ENCODE measurements at regions not wholly inside any gene's neighbourhood (a gene's known extent, or its start where the extent isn't known, plus 50 kb on each side); places are given as distances from the start of the nearest gene placed in this dataset.

DNA sequence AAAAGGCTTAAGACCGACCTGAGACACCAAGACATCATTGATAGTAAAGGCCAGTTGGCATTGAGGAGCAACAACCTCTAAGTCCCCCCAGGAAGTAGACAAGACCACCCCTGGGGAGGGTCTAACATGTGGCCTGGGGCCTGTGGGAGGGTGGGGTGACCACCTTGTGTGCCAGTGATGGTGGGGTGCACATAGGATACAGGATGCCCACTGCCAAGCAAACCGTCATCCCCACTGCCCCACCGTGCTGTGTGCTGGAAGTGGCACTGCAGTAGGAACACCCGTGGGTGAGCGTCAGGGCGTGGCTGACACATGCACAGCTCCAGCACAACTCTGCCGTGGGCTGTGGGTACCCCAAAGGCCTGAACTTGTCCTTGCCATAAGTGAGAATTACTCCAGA lies 84.3 kb upstream of the LGALSL start:
- DNase-seq (ENCODE audit: low read depth): no peak

DNA sequence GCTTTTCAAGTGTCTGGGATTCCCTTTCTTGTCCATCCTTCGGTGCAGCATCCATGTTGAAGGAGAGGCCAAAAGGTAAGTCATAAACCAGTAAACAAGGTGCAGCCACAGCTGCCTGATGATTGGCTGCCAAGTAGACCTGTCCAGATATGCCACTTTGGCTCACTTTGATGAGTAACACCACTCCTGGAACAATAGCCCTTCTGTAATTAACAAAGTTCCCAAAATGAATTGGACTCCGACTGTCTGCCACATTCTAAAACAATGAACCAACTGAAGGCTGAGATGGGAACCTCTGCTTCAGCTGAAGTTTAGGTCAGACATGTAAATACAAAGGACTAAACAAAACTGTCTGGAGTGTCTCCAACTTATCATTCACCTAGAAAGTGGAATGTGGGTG lies 82.2 kb upstream of the LGALSL start:
- no peak for DNase-seq (ENCODE audit: low read depth)

DNA sequence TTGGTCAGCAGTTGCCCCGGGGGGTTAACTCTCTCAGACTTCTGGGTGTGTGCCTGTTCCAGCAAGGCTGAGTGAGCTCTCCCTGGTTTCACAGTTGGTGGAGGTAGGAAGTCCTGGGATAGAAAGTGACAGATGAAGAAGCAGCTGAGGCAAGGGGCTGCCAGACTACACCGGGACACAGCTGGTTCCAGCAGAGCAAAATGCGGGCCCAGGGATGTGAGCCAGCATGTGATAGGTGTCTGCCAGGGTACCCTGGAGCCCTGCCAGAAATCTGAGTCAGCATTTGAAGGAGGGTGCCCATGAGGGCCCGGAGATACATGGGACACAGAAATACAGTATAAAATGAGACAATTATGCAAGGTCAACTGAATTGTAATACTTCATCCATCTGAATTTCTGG lies 79.3 kb upstream of the LGALSL start:
- no peak for DNase-seq (ENCODE audit: low read depth)

DNA sequence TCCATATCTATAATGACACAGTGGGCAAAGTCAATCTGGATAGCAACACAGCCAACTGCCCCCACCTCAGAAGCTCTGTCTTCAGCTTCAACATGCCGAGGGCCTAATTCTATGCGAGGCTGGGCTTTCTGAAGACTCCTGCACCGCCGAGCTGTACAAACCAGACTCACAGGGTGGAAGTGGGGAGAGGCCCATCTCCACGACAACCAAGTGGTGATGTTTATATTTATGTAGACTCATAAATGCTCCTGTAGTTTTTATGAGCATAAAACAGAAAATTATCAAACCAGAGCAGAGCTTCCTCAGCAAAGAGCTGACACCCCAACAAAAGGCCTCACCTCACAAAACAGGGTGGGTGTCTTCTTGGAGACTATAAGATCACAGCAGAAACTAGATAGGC lies 77.0 kb upstream of the LGALSL start:
- DNase-seq (ENCODE audit: low read depth): no peak

DNA sequence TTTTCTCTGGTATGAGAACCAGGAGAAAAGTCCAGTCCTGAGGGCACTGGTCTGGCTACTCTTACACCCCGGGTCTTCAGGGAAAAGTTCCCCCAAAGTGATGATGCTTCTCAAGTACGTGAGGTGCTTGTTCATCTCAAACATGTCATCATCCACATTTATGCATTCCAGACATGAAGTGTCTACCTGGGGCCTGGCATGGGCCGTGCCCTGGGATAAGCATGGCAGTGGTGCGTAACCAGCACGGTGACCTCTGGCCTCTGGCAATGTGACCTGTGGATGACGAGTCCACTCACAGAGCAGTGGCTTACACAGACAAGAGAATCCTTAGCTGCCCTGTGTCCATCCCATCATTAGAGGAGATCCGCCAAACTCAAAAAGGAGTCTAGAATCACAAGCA lies 74.8 kb upstream of the LGALSL start:
- no peak for DNase-seq (ENCODE audit: low read depth)

DNA sequence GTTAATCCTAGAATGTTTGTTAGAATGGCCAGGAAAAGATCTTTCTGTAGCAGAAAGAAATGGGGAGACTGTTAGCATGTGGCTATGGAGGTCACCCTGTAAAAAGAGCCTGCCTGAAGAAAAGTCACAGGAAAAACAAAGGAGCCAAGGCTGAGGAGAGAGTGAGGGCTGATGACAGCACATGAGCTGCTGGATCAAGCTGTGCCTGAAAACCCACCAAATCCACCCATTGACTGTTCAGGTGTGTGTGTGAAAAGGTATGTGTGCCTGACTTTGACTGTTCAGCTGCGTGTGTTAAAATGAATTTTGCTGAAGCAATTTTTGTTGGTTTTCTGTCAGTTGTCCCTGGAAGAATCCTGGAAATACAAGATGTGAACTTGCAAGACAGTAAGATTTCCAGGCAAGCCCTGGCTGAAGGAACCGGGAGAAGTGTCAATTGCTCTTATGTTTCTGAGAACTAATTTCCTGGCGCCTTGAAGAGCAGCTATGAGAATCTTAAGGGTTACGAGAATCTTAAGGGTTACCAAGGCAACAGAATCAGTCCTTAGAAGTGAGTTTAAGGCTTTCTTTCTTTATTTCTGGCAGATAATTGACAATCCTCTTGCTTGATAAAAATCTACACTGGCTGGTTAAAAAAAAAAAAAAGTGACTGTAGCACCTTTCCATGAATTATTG lies 73.0 kb upstream of the LGALSL start:
- DNase-seq (ENCODE audit: low read depth): no peak

DNA sequence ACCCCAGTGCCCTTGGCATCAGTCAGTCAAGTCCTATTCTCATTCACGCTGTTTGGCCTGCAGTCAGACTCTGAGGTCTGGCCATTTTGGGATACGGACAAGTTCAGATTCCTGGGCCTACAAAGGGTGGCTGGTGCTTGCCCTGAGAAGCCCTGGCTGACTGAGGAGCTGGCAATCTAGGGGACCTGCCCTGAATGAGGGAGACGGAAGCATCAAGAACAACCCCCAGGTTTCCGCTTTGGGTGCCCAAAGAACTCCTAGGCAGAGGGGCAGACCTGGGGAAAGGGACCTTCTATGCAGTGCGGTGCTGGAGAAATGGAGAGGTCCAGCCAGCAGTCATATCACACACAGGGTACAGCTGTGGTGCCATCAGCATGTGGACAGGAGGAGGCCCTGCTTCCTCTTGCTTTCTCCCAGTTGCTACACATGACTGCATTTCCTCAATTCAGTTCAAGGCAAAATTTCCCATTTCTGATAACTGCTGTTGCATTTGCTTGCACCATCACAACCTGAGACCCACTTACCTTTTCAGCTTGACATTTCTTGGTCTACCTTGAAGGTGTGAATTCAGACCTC lies 70.9 kb upstream of the LGALSL start:
- DNase-seq (ENCODE audit: low read depth): no peak

DNA sequence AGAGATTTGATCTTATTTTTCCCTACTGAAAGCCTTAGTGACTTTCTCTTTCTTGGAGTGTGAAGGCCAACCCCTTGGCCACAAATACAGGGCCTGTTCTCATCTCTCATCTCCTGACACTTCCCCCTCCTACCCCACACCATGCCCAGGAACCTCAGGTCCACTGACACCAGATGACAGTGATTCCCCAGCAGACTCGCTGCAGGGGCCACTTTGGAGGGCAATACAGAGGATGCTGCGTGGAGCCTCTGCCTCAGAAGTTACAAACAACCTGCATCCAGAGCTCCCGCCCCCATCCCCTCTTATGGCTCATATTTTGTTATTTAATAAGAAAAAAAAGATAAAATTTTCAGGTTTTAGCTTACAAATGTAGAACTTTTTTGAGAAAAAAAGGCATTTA lies 70.1 kb upstream of the LGALSL start:
- no peak for DNase-seq (ENCODE audit: low read depth)

DNA sequence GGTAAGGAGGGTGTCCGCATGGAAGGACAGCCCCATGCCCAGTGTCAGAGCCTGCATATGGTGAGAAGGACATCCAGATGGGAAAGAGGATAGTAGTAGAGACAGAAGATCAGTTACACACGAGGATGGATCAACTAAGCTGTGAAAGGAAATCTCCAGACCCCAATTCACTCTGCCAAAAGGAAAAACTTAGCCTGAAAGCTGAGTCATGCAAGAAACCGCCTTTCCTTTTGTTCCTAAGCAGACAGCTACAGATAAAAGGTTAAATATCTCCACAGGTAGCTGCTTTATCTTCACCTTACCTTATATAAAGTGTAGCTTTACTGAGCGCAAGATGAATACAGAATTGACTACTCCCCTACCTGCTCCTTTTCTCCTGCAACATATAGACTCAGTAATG lies 67.3 kb upstream of the LGALSL start:
- no peak for DNase-seq (ENCODE audit: low read depth)

DNA sequence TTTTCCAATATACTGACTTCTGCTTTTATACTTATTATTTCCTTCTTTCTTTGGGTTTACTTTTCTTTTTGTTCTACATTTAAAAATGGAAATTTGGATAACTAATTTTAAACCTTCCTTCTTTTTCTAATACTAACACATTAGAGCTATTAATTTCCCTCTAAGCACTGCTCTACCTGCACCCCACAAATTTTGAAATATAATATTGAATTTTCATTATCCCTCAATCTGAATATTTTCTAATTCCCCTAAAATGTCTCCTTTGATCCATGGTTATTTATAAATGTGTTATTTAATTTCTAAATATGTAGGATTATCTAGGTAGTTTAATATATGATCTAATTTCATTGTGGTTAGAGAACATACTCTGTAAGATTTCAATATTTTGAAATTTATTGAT lies 63.4 kb upstream of the LGALSL start:
- DNase-seq (ENCODE audit: low read depth): no peak

DNA sequence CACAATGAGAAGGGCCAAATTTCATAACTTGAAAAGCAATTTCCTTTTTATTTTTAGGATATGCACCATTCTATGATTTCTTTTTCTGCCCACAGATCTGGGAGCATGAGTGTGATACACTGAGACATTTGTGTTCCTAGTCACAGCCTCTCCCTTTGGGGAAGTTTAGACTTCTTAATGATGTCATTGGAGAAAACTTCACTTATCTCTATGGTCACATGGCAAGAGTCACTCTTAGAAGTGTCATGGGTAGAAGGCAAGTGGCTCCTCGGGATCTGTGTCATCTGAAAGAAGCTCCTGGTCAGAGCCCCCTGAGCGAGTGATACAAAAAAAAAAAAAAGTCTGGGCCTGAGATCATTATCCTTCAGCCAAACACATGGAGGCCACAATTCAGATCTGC lies 62.5 kb upstream of the LGALSL start:
- DNase-seq (ENCODE audit: low read depth): no peak

DNA sequence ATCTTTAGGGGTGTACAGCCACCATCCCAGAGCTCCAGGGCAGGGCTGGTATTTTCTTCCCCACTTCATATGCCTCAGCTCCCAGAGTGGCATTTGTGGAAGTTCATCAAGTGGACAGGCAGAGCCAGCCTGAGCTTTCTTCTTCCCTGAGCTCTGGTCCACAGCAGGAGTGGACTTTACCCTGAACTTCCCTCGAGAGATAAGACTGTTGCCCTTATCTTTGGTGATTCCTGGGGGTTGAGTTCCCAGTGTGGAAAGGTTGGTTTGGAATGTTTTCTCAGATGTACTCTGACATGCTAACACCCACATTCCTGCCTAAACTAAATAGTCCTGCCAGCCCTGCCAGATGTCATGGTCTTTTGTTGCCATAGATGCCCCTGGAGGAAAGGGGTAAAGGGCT lies 62.0 kb upstream of the LGALSL start:
- DNase-seq (ENCODE audit: low read depth): no peak

DNA sequence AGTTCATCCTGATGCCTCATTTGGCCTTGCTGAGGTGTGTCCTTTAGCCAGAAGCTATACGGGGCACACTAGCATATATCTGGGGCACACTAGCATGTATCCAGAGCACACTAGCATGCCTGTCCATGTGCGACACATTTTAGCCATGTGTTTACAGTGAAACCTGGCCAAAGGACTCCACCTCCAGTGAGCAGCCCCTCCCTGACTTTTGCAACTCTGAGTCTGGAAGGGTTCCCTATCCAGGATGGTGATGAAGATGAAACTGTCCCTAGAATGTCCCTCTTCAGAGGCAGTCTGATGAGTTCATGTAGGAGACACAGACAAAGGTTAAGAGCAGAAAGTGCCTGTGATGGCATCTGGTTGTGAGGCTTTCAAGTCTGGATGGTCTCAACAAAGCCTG lies 61.4 kb upstream of the LGALSL start:
- DNase-seq (ENCODE audit: low read depth): no peak

DNA sequence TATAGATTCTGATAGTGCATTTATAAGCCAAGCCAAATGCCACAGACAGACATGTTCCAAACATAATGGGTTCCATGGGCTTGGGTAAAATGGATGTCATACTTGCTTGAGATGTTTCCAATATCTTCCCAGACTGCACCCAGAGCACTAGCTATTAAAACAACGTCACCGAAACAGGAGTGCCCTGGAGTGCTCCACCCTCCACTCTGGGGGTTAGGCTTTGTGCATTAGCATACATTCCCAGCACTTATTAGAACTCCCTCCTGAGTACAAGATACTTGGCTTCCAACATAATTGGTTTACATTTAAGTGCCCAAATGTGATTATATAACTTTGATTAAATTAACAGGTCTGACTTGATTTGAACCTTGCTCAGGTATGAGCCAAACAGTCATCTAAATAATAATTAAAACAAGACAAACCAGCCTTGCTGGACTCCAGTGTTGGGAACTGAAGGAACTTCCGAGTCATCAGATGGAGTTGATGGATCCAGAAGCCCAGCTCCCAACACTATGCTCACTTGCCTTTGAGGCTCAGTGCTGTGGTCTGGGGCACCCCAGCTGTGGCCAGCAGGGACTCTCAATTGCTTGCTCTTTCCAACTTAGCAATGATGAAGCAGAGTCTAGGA lies 60.5 kb upstream of the LGALSL start:
- no peak for DNase-seq (ENCODE audit: low read depth)

DNA sequence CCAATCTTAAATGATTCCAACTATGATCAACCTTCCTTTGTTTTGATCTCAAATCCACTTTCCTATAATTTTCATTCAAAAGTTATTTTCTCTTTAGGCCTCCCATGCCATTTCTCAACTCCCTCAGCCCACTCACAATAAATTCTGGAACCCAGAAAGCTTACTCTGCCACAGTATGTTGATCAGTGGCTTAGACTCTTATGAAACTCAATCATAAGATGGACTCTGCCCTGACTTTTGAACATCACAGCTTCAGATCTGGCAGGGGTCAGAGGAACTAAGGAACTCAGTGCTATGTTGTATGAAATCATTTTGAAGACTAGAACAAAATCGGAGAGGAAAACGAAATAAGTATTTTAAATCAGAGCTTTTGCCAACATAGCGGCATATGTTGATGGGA lies 59.8 kb upstream of the LGALSL start:
- no peak for DNase-seq (ENCODE audit: low read depth)

DNA sequence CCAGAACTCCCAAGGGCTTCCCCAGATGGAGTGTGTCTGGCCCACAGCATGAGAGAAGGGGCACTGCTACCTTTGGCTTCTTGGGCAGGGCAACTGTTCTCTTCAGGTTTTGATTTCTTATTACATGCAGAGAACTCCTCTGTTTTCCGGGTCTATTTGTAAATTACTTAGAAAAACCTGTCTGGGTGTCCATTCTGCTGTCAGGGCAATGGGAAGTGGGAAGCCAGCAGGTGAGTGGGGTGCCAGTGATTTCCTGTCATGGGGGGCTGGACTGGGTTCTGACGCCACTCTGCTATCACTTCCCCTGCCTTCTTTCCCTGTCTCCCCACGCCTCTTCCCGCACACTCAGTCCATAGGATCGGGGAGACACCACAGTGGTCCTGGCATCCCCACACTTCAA lies 58.0 kb upstream of the LGALSL start:
- no peak for DNase-seq (ENCODE audit: low read depth)

DNA sequence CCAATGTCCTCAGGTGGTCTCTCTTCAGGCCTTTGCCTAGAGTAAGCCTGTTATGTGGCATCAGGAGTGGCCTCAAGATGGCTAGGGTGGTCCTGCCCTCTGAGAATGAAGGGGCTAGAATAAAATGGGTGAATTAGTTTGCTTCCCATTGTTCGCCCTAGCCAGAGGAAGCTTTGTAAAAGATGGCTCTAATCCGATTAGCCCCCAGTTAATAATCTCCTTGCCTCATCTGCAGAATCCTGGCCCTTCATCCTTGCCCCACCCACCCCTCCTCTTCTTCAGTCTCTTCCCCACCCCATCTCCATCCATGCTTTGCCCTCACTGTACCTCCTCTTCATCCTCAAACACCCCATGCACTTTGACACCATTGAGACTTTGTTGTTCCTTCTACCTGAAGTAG lies 57.4 kb upstream of the LGALSL start:
- DNase-seq (ENCODE audit: low read depth): no peak

DNA sequence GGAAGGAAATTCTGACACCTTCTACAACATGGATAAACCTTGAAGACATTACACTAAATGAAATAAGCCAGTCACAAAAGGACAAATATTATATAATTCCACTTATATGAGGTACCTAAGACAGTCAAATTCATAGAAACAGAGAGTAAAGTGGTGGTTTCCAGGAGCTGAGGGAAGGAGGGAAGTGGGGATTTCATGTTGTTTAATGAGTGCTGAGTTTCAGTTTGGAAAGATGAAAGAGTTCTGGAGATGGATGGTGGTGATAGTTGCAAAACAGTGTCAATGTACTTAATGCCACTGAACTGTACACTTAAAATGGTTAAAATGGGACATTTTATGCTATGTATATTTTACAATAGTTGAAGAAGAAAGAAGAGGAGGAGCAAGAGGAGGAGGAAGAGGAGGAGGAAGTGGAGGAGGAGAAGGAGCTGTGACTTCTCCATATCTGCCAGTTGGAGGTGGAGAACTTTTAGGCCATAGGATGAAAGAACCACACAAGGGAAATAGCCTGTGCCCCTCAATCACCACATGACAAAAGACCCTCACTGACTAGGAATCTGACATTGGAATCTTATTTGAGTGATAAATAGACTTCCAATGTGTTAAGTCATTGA lies 55.3 kb upstream of the LGALSL start:
- no peak for DNase-seq (ENCODE audit: low read depth)

DNA sequence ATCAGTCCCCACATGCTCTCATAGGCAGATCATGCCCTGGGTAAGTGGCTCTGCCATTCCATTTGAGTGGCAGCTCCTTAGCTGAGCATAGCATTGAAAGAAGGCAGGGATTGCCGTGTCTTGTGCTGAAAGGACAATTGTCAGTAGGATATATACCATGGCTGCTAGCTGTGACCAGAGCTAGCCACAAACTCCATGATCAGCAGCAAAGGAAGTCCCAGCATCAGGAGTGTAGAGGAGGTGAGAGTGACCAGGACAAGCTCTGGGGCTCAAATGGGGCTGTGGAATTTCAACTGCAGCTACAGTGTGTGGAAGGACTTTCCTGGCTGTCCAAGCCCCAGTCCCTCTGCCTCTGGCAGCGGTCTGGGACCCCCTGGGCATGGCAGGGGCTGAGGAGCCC lies 54.4 kb upstream of the LGALSL start:
- DNase-seq (ENCODE audit: low read depth): no peak

DNA sequence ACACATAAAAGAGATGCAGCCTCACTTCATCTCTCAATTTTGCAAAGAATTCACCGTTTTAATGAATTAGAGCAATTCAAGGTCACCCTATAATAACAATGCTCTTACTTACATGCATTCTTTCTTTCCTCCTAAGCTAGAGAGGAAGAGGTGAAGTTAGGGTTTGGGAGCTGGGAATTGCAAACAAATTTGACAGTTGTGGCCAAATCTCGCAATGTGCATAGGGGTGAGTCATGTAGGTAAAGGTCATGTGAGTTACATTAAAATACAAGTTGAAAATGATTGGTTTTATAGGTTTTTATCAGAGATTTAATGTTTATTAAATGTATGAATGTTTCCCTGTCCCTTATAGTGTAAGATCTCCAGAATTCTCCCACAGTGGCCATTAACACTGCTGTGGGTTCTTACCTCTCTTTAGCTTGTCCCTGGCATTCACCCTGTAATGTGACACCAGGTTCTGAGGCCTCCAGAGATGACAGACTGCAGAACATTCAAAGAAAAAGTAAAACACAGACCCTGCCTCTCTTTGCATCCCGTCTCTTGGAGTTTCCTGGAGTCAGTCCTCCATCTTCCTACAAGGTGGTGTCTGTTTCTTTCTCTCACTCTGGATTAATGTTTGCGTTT lies 53.7 kb upstream of the LGALSL start:
- DNase-seq (ENCODE audit: low read depth): no peak

DNA sequence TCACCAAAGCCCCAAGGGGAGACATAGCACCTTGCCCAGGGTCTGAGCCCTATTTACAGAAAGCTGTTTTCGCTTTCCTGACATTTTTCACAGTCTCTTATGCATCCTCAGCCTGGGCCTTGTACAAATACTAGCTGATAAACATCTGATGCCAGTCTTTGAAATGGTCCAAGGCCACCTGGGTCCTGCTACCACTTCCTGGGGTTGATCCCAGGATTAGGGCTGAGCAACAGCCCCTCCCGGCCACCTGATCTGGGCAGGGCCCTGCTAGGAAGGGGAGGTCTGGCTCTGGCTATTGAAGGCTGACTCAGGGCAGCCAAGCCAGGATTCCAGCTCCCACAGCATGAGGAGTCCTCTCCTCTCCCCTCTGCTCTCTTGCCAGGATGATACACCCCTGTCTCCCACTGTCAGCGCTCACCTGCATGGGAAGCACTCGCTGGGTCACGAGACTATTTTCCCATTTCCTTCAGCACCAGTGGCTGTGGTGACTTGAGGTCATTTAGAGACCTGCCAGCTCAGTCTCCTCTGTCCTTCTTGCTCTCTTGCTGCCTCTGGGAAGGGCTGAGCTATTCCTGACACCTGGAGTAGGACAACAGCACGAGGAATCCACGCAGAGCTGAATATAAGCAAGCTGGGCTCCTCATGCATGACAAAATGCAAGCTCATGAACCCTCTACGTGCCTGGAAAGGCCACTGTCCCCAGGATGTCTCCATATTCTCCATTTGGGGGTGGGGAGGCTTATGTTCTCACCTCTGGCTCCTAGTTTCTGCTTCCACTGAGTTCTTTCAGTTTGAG lies 53.0 kb upstream of the LGALSL start:
- DNase-seq (ENCODE audit: low read depth): no peak

DNA sequence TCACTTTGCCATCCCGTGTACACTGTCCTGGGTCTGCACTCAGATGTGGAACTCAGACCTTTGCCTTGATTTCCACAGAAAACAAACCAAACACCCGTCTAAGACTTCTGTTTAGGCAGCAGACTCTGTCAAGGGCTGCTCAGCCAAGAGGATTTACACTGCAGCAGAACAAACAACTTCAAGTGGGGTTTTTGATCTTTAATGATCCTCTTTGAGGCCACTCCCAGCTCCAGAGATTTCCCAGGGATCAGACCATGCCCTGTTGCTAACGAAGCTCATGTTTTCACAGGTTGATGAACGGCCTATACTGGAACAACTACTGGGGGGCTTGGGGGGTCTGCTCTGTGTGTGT lies 52.5 kb upstream of the LGALSL start:
- no peak for DNase-seq (ENCODE audit: low read depth)
